ENCODE measurements at regions not wholly inside any gene's neighbourhood (a gene's known extent, or its start where the extent isn't known, plus 50 kb on each side); places are given as distances from the start of the nearest gene placed in this dataset.

- no peak for DNase-seq
Observed at GRCh38 chr18:30512872-30513271, 529.7 kb downstream of the DSC3 start.

DNA sequence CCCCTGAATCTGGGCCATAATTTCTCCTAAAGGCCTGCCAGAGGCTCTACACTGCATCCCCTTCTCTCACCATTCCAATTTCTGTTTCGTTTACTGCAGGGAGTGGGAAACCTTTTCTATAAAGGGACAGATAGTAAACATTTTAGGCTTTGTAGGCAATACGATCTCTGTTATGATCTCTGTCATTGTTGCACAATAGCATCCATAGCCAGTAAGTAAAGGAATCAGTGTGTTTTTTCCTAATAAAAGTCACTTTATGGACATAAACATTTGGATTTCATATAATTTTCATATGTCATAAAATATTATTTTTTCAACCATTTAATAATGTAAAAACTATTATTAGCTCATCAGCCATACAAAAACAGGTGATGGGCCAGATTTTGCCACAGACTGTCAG, 531.7 kb downstream of the DSC3 start:
- DNase-seq: no peak

DNA sequence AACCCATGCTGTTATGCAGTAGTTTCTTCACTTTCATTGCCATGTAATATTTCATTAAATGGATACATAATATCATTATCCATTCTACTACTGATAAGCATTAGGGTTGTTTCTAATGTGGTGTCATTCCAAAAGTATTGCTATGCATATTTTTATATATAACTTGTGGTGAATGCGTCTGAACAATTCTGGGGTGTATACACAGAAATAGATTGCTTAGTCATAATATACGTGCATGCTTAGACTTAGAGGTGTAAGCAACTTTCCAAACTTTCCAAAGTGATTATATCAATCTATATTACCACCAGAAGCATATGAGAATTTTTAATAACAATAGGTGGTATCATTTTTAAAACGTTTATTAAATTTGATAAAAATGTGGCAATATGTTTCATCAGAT, 540.9 kb downstream of the DSC3 start:
- no peak for DNase-seq

- DNase-seq: no peak
Observed at GRCh38 chr18:30500240-30500945, 542.1 kb downstream of the DSC3 start.

GRCh38 chr18:30499721-30500120, 542.8 kb downstream of the DSC3 start:
- DNase-seq: no peak

GRCh38 chr18:30492552-30493129, 549.9 kb downstream of the DSC3 start:
- no peak for DNase-seq

GRCh38 chr18:30491815-30492551, 550.6 kb downstream of the DSC3 start:
- no peak for DNase-seq

DNA sequence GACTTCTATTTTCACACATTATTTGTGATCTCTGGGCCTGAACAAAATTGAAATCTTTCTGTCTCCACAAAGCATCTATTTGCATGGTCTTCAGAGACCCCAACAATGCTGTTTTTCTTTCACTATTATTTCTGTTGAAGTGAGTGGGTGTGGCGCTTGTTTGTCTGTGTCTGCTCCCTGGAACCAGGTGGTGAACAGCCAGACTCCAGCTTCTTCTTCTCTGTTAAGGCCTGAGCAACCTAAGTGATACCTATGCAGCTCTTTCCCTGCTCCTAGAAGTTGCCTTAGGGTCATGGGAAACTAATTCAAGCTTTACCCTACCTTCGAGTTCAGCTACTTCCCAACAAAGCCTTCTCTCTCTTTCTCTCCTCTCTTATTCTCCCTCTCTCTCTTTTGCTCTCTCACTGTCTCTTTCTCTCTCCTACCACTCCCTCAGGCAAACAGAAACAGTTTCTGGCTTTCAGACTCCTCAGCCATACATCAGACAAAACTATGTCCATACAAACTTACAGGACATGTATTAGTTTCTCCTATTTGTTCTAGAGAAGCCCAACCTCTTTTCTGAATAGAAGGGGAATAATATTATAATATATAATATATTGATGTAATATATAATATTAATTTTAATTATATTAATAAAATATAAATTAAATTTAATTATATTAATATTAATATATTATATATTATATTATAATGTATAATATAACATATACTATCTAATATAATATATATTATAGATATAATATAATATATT, 552.5 kb downstream of the DSC3 start:
- no peak for DNase-seq

GRCh38 chr18:30487962-30488361, 554.6 kb downstream of the DSC3 start:
- DNase-seq: no peak

DNA sequence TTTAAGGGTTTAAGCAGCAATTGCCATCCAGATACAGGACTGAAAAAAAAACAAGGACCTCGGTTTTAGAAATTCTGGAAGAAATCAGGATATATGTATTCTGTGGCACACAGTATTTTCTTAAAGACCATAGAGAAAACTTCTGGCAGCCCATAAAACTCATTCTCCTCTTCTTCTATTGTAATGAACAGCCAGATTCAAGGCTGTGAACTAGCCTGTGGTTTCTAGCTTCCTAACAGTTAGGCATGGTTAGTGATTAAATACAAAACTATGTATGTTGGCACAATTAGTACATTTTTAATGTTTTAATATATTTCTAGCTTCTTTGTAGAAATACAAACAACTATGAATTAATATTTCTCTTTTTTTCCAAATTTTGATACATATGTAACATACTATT, 555.7 kb downstream of the DSC3 start:
- DNase-seq: no peak

- DNase-seq: no peak
Observed at GRCh38 chr18:30485078-30485477, 557.5 kb downstream of the DSC3 start.

- DNase-seq: no peak
Observed at GRCh38 chr18:30481871-30482270, 560.7 kb downstream of the DSC3 start.

- no peak for DNase-seq
Observed at GRCh38 chr18:30469091-30469490, 573.5 kb downstream of the DSC3 start.

DNA sequence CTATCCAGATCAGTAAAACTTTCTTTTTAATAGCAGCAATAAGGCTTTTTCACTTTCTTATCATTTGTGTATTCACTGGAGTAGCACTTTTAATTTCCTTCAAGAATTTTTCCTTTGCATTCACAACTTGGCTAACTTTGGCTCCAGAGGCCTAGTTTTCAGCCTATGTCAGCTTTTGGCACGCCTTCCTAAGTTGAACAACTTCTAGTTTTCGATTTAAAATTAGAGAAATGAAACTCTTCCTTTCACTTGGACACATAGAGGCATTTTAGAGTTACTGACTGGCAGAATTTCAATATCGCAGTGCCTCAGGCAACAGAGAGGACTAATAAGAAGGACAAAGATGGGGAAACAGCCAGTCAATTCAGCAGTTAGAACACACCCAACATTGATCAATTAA, 577.4 kb downstream of the DSC3 start:
- DNase-seq: no peak

GRCh38 chr18:30457156-30457555, 585.4 kb downstream of the DSC3 start:
- DNase-seq: no peak

DNA sequence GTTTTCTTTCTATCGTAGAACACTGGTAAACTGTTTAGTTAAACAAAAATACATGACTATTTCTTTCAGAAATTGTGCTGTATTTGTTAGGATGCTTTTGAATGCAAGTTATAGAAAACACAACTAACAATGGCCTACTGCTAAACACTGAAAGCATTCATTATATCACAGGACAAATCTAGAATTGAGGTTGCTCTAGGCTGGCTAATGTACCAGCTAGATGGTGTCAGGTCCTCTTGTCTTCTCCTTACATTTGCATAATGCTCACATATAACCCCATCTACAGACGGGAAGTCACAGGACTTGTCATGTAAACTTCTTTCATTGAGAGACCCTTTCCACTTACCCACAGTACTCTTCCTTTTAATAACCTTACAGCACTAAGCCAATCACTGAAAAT, 586.8 kb downstream of the DSC3 start:
- no peak for DNase-seq

- DNase-seq: no peak
Observed at GRCh38 chr18:30454920-30455319, 587.6 kb downstream of the DSC3 start.

- DNase-seq: no peak
Observed at GRCh38 chr18:30451981-30452380, 590.6 kb downstream of the DSC3 start.

GRCh38 chr18:30450927-30451326, 591.6 kb downstream of the DSC3 start:
- no peak for DNase-seq

- DNase-seq: no peak
Observed at GRCh38 chr18:30446605-30447004, 595.9 kb downstream of the DSC3 start.

DNA sequence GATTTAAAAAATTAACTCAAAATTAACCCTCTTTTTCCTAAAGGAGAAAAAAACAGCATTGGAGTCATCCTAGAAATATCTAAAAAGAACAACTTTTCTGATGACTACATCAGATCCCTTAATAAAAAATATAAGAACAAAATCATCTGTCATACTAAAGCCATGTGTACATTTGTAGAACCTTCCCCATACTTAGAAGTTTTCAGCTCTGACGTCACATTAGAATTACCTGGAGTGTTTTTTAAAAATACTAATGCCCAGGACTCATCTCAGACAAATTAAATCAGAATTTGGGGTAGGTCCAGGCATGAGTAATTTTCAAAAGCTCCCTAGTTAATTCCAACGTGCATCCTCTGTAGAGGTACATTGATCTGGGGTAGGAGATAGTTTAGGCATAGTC, 598.0 kb downstream of the DSC3 start:
- no peak for DNase-seq

- DNase-seq: no peak
Observed at GRCh38 chr18:30440351-30440750, 602.2 kb downstream of the DSC3 start.

- no peak for DNase-seq
Observed at GRCh38 chr18:30439174-30439573, 603.4 kb downstream of the DSC3 start.

GRCh38 chr18:30432349-30432748, 610.2 kb downstream of the DSC3 start:
- no peak for DNase-seq

All from activated CD4-positive, alpha-beta T cell treated with anti-CD3 and anti-CD28 coated beads, Interleukin-2, amount 50 U/mL, for 16 hours (primary cell).